DMS53 (cell line): ENCODE measurements at regions not wholly inside any gene's neighbourhood (a gene's known extent, or its start where the extent isn't known, plus 50 kb on each side); places are given as distances from the start of the nearest gene placed in this dataset.

Experiments used
- DNase-seq: peaks from one replicate; lab custom pipeline; 2025; lab: John Stamatoyannopoulos, UW

DNA sequence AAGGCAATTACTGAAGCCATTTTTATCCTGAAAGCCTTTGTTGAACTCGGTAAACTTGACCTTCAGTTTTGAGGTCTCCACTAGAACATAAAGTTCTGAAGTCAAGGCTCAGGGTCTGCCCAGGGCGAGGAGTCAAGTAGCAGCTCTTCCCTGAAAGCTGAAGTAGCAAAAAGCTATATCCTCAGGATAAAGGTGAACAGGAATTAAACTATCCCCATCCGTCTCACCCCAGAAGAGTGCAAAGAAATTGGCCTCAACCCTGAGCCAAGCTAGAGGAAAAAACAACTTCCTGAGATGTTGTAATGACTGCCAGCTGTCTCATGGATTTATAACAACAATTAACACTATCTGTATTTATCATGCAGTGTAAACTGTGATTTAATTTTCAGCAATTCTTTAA, 590.8 kb downstream of the SPRY1 start:
- DNase-seq, result no peak

GRCh38 chr4:123990310-123990870, 593.8 kb downstream of the SPRY1 start:
- no peak for DNase-seq

DNA sequence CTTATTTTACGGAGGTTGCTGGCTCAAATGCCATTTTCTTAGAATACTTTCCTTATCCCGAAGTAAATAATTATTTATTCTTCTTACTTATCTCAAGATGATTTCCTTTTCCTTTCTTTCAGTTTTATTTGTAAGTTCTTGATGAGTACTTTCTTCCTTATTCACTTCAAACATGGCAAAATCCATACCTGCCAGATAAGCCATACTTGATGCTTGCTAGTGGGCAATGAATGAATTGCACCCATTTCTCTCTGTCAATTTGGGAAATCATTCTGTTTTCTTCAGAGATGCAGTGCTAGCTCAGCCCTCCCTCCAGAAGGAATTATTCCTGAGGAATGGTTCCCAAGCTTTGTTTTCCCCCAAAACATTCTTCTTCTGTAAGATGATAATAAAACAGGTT, 598.3 kb downstream of the SPRY1 start:
- DNase-seq, result peak; percentile 30

DNA sequence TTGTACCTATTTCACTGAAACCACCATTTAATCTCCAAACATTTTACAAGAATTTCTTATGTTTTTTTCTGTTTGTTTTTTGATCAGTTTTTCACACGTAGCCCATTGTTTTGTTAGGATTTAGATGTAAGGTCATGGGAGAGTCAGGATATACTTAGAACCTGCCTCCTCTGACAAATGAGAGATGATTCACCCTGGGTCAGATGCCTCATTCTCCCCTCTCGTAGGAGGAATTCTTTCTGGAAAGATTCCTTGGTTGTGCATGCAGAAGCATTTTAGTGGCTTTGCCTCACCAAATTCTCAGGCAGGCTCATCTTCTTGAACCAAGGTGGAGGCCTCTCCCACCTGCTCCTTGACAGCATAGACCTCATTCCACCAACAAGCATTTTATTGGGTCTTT, 599.3 kb downstream of the SPRY1 start:
- DNase-seq, result no peak

GRCh38 chr4:123996718-123997510, 600.3 kb downstream of the SPRY1 start:
- peak; percentile 86 for DNase-seq

- DNase-seq, result no peak
Observed at GRCh38 chr4:123997776-123998449, 601.3 kb downstream of the SPRY1 start.

GRCh38 chr4:124000233-124000632, 603.6 kb downstream of the SPRY1 start:
- DNase-seq, result no peak

DNA sequence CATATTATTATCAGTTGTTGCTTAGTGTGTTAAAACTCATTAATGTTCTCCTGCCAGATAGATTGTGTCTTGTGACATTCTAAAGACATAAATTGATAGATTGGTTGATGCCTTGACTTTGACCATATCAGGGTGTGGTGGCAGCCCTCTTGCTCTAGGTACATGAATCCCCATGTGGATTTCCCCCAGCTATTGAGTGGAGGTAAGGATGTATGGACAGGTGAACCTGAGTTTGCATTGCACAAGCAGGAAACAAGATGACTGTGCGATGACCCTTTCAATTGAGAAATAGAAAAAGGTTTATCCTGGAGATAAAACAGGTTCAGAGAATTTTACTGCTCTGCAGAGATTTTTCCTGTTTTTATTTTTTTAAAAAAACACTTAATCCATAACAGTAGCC, 619.2 kb downstream of the SPRY1 start:
- DNase-seq, result no peak

DNA sequence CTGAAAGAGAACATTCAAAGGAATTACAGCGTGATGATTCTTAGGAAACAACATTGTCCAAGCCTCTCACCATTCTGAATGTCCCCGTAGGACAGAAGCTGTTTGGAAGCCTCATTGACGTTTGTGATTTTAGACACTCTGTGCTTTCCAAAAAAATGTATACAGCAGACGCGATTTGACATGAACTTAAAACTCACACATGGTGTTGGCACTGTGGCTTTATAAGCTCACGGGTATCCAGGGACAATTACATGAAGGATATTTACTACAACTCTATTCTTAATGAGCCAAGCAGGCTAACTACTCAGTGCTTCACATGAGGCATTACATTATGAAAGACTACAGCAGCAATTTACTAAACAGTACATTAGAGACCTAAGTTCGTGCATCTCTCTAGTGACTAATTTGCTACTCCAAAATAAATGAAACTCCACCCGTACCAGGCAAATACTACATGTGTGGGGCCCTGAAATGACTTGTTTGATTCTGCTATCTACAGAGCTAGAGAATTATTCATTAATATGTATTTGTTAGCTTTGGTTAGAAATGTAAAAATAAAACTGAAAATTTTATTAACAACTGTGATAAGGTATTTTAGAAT, 620.7 kb downstream of the SPRY1 start:
- DNase-seq, result no peak

- DNase-seq, result peak; percentile 55
Observed at GRCh38 chr4:124018383-124019317, 622.1 kb downstream of the SPRY1 start.

DNA sequence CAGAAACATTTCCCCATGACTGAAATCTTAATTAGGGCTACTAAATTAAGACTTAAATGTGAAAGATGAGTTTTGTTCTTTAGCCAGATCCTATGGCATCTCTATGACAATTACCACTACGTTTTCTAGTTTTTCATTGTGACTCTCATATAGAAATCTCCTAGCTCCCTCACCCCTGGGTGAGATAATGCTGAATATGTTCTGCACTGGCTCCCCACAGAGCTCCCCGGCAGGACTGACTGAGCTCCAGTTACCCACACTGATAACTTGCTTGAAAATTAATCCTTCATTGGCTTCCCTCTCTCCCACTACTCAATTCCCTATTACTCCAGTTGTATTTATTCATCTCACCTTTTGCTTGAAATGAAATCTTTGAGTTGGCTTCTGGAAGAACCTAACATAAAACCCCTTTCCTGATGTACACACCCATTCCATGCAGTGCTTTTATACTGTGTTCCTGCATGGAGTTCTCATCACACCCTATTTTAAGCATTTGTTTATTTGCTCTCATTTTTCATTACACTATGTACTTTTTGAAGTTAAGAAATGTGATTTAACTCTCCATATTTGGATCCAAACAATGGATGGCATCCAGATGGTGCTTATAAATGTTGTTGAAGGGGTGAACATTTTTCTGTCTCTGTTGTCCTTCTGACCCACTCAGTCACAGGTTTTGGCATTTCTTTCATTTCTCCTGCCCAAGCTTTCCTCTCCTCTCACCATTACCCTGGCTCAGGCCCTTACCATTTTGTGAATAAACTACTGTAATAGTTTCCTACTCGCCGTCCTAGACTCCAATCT, 623.4 kb downstream of the SPRY1 start:
- no peak for DNase-seq

DNA sequence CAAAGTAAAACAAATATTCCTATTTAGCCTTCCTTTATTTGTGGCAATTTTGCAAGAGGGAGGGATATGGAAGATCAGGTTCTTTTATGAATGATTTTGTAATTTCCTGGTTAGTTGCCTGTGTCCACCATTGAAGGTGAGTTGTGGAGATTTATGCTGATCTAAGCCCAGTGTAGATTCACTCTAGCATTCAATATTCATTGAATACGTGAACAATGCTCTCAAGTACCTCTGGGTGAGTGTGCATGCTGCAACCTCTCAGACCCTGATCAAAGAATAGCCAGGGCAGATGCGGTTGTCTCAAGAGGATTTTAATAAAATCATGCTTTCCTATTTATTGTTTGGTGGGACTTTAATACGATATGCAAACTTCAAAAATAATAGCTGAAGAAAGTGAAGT, 628.4 kb downstream of the SPRY1 start:
- peak; percentile 36 for DNase-seq

DNA sequence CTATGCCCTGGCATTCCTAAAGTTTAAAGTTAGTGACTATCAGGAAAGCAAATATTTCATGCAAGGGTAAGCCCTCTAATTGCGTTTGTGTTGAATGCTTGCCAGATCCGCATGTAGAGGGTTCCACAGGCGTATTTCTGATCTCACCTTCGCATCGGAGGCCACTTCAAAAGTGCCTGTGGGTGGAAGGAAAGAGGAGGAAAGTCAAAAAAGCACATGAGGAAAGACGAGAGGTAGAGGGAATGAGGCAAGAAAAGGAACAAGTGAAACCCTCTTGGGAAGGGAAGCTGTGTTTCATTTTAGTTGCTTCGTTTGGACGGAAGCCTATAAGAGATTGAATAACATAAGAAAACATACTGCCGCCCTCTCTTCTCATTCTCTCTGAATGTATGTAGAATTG, 628.8 kb downstream of the SPRY1 start:
- DNase-seq, result peak; percentile 6

GRCh38 chr4:124028182-124028581, 631.6 kb downstream of the SPRY1 start:
- no peak for DNase-seq

- no peak for DNase-seq
Observed at GRCh38 chr4:124030147-124030546, 633.6 kb downstream of the SPRY1 start.

- no peak for DNase-seq
Observed at GRCh38 chr4:124032035-124032434, 635.4 kb downstream of the SPRY1 start.

- DNase-seq, result no peak
Observed at GRCh38 chr4:124035364-124036041, 638.9 kb downstream of the SPRY1 start.

- DNase-seq, result no peak
Observed at GRCh38 chr4:124037236-124037635, 640.6 kb downstream of the SPRY1 start.

GRCh38 chr4:124044330-124044729, 647.7 kb downstream of the SPRY1 start:
- no peak for DNase-seq

DNA sequence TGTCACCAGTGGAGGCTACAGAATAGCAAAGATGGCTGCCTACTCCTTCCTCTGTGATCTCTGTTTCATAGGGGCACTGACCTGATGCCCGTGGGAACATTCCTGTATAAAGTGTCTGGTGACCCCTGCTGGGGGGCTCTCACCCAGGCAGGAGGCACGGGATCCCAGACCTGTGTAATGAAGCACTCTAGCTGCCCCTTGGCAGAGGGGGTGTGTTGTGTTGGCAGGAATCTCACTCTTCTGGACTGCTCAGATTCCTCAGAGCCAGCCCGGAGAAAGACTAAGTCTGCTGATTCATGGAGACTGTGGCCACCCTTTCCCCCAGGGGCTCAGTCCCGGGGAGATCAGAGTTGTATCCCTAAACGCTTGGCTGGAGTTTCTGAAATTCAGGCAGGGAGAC, 648.3 kb downstream of the SPRY1 start:
- no peak for DNase-seq
